ENCODE measurements at regions not wholly inside any gene's neighbourhood (a gene's known extent, or its start where the extent isn't known, plus 50 kb on each side); places are given as distances from the start of the nearest gene placed in this dataset.

GRCh38 chr5:179413086-179413690 is 67.9 kb upstream of the ADAMTS2 start:
- no peak for DNase-seq (ENCODE audit: low read depth)
- no peaks in the 10 kb centered on the region for H3K27me3 ChIP-seq (ENCODE audit: control insufficient read depth, insufficient read depth, low read length)
- H3K36me3 ChIP-seq (ENCODE audit: control insufficient read depth, insufficient read depth, low read length) = no peaks in the 10 kb centered on the region
- H3K4me3 ChIP-seq (ENCODE audit: low read depth, low read length) = no peak overlapping the region
- TF ChIP-seq, protein P1, sequence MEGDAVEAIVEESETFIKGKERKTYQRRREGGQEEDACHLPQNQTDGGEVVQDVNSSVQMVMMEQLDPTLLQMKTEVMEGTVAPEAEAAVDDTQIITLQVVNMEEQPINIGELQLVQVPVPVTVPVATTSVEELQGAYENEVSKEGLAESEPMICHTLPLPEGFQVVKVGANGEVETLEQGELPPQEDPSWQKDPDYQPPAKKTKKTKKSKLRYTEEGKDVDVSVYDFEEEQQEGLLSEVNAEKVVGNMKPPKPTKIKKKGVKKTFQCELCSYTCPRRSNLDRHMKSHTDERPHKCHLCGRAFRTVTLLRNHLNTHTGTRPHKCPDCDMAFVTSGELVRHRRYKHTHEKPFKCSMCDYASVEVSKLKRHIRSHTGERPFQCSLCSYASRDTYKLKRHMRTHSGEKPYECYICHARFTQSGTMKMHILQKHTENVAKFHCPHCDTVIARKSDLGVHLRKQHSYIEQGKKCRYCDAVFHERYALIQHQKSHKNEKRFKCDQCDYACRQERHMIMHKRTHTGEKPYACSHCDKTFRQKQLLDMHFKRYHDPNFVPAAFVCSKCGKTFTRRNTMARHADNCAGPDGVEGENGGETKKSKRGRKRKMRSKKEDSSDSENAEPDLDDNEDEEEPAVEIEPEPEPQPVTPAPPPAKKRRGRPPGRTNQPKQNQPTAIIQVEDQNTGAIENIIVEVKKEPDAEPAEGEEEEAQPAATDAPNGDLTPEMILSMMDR (IDR thresholded peaks at IDR 0.05; ENCODE audit: insufficient read depth, low read length, poor library complexity, severe bottlenecking) = no peak

DNA sequence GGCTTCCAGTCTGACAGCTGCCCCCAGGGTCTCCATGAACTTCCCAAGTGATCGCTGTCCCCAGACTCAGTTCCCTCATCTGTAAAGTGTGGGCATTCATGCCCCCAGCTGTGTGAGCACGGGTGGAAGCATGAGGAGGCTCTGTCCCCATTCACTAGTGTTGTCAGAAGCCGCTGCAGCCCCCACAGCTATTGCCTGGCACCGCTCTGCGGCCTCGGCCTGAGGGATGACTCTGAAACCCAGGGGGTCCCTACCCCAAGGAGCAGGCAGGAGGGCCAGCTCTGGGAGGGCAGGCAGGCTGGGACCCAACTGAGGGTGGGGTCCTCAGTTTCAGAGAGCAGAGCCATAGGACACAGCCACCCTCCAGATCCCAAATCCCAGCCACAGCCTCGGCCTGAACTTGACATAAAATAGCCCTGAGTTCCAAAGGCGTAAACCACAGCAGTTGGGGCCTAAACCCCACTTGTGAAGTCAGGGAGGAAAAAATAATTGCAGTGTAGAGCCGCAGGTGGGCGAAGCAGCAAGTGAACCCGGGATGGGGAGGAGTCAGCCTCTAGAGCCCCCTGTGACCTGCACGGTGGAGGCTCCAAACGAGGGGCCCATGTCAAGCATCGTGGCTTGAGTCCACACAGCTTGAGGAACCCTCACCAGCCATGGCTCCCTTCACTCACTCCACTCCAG is 66.0 kb upstream of the ADAMTS2 start:
- TF ChIP-seq, protein P1 (IDR thresholded peaks at IDR 0.05; ENCODE audit: insufficient read depth, low read length, poor library complexity, severe bottlenecking) = no peak
- H3K27me3 ChIP-seq (ENCODE audit: control insufficient read depth, insufficient read depth, low read length) = no peaks in the 10 kb centered on the region
- H3K4me3 ChIP-seq (ENCODE audit: low read depth, low read length) = no peak overlapping the region
- H3K36me3 ChIP-seq (ENCODE audit: control insufficient read depth, insufficient read depth, low read length) = no peaks in the 10 kb centered on the region
- DNase-seq (ENCODE audit: low read depth) = no peak

DNA sequence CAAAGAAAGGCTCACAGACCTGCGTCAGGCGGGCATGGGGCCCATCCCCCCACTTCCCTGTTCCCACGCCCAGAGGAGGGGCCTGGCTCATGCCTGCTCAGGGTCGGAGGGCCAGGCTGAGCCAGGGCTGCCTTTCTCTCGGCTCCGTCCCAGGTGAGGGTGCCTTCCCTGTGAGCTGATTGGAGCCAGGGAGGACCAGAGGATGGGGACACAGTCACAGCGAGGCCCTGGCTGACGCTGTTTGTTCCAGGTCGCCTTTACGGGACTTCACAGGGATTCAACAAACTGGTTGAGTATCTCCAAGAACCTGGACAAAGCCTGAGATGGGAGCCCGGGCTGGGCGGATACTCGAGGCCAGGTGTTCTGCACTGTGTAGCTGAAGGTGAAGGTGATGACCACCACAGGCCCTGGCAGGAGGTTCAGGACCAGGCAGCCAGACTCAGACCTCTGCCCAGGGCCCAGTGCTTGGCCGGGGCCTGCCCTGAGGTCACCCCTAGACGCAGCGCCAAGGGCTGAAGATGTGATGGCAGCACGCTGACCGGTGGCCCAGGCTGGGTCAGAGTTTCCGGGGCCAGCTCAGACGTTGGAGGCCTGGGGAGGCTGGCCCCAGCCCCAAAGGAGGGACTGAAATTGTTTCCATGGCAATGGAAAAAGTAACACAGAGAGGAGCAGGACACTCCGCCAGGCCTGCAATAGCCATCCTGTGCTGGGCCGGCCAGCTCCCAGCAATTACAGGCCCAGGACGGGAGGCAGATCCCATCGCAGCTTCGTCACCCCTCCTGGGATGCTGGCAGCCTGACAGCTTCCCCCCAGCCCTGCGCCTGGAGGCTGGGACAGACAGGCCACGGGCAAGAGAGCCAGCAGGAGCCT is 65.3 kb upstream of the ADAMTS2 start:
- Histone ChIP-seq H3K36me3 (ENCODE audit: control insufficient read depth, insufficient read depth, low read length) (no peaks in the 10 kb centered on the region), H3K27me3 (ENCODE audit: control insufficient read depth, insufficient read depth, low read length) (no peaks in the 10 kb centered on the region), H3K4me3 (ENCODE audit: low read depth, low read length) (no peak overlapping the region)
- DNase-seq (ENCODE audit: low read depth) = no peak
- TF ChIP-seq, protein P1 (IDR thresholded peaks at IDR 0.05; ENCODE audit: insufficient read depth, low read length, poor library complexity, severe bottlenecking) = no peak

GRCh38 chr5:179409806-179410205 is 64.5 kb upstream of the ADAMTS2 start:
- Histone ChIP-seq H3K4me3 (ENCODE audit: low read depth, low read length) (no peak overlapping the region), H3K27me3 (ENCODE audit: control insufficient read depth, insufficient read depth, low read length) (no peaks in the 10 kb centered on the region), H3K36me3 (ENCODE audit: control insufficient read depth, insufficient read depth, low read length) (no peaks in the 10 kb centered on the region)
- TF ChIP-seq, protein P1 (IDR thresholded peaks at IDR 0.05; ENCODE audit: insufficient read depth, low read length, poor library complexity, severe bottlenecking) = no peak
- no peak for DNase-seq (ENCODE audit: low read depth)

DNA sequence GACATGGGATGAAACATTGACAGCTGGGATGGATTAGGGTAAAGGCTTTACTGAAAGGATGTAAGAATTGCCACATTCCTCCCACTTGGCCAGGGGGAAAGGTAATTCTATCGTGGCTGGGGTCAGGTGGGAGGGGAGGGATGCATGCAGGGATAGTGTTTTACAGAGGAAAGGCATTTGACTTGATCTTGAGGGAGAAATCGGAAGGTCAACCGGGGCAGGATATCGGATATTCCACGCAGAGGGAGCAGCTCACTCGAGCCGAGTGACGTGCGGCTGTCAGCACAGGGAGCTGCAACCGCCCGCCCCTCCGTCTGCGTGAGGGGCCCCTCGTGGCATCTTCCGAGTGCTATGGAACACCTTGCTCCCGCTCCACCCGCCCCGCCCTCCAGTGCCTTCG is 63.4 kb upstream of the ADAMTS2 start:
- Histone ChIP-seq H3K4me3 (ENCODE audit: low read depth, low read length) (no peak overlapping the region), H3K36me3 (ENCODE audit: control insufficient read depth, insufficient read depth, low read length) (no peaks in the 10 kb centered on the region), H3K27me3 (ENCODE audit: control insufficient read depth, insufficient read depth, low read length) (no peaks in the 10 kb centered on the region)
- TF ChIP-seq, protein P1 (IDR thresholded peaks at IDR 0.05; ENCODE audit: insufficient read depth, low read length, poor library complexity, severe bottlenecking) = no peak
- no peak for DNase-seq (ENCODE audit: low read depth)

All from kidney epithelial cell (primary cell).